IPS-18c (cell line): ENCODE measurements at regions not wholly inside any gene's neighbourhood (a gene's known extent, or its start where the extent isn't known, plus 50 kb on each side); places are given as distances from the start of the nearest gene placed in this dataset.

ENCODE experiments used
- H3K4me3 ChIP-seq: 2 replicates; pipeline ENCODE4 v1.7.0; 2013; ENCODE audit warnings: low read depth, mild to moderate bottlenecking, low read length, moderate library complexity; ENCODE audit not compliant: insufficient read depth
- H3K9me3 ChIP-seq: one replicate; pipeline ENCODE4 v1.6.1; 2013; ENCODE audit warnings: mild to moderate bottlenecking, low read length, moderate library complexity; ENCODE audit not compliant: control insufficient read depth, insufficient read depth

GRCh38 chr2:160898581-160899307 is 261.5 kb upstream of the TANK start:
- Histone ChIP-seq H3K9me3 (no peaks in the 10 kb centered on the region), H3K4me3 (no peak overlapping the region)

- Histone ChIP-seq H3K4me3 (no peak overlapping the region), H3K9me3 (no peaks in the 10 kb centered on the region)
Measured at GRCh38 chr2:160901613-160902012, 258.6 kb upstream of the TANK start.

DNA sequence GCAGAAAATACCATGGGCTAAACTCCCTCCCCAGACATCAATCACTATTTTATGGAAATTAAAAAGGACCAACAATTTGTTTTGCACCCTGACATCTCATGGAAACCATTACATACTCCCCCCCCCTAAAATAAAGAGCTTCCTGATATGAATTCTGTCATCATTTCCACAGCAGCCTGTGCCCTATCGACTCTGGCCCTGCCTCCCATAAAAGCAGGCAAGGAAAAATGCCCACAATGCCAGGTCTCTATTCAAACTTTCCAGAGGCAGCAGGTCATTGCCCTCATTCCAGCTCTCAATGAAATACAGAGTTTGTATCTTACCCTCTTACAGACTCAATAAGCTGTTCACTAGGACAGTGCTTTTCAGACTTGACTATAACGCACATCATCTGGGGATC is 254.4 kb upstream of the TANK start:
- H3K4me3 ChIP-seq, result no peak overlapping the region
- H3K9me3 ChIP-seq, result no peaks in the 10 kb centered on the region

- H3K9me3 ChIP-seq, result no peaks in the 10 kb centered on the region
- no peak overlapping the region for H3K4me3 ChIP-seq
Measured at GRCh38 chr2:160906878-160907277, 253.3 kb upstream of the TANK start.

- Histone ChIP-seq H3K4me3 (no peak overlapping the region), H3K9me3 (no peaks in the 10 kb centered on the region)
Measured at GRCh38 chr2:160907738-160908137, 252.5 kb upstream of the TANK start.

- Histone ChIP-seq H3K9me3 (no peaks in the 10 kb centered on the region), H3K4me3 (no peak overlapping the region)
Measured at GRCh38 chr2:160908157-160908556, 252.1 kb upstream of the TANK start.

- no peak overlapping the region for H3K4me3 ChIP-seq
- no peaks in the 10 kb centered on the region for H3K9me3 ChIP-seq
Measured at GRCh38 chr2:160909781-160910242, 250.4 kb upstream of the TANK start.

- no peaks in the 10 kb centered on the region for H3K9me3 ChIP-seq
- no peak overlapping the region for H3K4me3 ChIP-seq
Measured at GRCh38 chr2:160910681-160911080, 249.5 kb upstream of the TANK start.

DNA sequence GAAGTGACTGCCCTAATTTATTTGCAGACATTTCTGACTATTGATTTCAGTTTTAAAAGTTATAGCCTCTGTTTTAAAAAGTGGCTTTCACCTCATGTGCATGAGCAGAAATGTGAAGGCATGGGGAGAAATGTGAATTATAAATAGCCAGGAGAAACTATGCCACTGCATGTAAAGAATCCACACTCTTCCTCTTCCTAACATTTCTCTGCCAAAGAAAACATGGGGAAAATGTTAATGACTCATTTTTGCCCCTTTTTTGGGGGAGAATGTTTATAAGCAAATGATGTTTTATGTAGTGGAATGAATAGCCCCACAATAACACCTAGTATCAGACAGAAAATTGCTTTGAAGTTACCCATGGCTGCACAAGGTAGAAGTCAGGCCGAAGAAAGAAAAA is 249.0 kb upstream of the TANK start:
- Histone ChIP-seq H3K9me3 (no peaks in the 10 kb centered on the region), H3K4me3 (no peak overlapping the region)

GRCh38 chr2:160912276-160912675 is 248.0 kb upstream of the TANK start:
- Histone ChIP-seq H3K4me3 (no peak overlapping the region), H3K9me3 (no peaks in the 10 kb centered on the region)

DNA sequence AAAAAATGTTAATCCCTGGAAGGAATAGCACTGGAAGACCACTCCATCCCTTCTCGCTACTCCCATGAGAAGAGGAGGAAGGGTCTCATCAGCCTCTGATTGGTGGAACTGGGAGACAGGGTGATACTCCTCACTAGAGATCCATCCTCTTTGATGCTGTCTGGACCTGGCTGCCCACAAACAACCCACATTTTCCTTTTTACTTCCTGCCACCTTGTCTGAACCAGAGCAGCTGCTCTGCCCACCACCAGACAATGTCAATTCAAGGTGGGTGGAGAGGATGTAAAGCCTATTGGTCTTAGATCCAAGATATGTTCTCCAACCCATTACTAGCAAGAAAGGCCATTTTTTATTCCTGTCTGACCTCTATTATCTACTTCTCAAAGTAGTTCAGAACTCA is 246.9 kb upstream of the TANK start:
- Histone ChIP-seq H3K9me3 (no peaks in the 10 kb centered on the region), H3K4me3 (no peak overlapping the region)

DNA sequence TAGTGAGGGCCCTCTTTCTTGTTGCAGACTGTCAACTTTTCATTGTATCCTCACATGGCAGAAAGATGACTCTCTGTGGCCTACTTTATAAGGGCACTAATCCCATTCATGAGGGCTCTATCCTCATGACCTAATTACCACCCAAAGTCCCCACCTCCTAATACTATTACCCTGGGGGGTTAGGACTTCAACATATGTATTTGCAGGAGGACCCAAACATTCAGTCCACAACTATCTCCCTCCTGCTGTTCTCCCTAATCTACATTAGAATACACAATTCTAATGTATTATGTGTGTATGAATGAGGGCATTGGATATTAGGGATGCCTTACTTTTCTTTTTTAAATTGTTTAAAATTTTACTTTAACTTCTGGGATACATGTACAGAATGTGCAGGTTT is 246.0 kb upstream of the TANK start:
- Histone ChIP-seq H3K4me3 (no peak overlapping the region), H3K9me3 (no peaks in the 10 kb centered on the region)

DNA sequence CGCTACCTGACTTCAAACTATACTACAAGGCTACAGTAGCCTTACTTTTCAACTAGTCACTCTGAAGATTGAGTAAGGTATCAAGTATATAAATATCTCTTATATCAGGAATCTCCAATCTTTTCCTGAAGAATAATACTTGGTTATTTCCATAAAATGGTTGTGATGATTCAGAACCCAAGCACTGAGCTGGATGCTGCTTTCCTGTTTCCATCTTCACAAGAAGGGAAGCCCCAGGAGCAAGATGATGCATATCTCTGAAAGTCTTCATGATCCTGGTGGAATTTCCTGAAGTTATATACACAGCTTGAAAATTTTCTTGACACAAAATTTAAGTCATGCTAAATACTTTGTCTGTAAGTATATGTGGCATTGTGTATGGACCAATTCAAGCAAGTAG is 243.9 kb upstream of the TANK start:
- Histone ChIP-seq H3K4me3 (no peak overlapping the region), H3K9me3 (no peaks in the 10 kb centered on the region)

GRCh38 chr2:160917850-160918249 is 242.4 kb upstream of the TANK start:
- Histone ChIP-seq H3K4me3 (no peak overlapping the region), H3K9me3 (no peaks in the 10 kb centered on the region)

DNA sequence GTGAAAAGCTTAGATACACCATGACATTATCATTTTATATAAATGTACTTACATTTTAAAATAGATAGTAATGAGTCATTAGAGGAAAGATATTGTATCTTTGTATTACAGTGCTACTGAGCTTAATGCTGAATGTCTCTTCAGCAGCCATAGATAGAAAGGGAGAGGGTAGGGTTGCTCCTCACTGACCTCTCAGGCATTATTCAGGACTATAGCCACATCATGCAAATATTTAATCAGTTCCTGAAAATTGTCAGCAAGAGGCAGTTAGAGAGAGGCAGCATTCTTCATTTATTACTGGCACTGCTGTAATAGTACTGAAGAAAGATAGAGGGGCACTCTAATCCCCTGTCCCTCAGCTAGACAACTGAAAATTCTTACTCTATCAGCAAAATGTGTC is 242.0 kb upstream of the TANK start:
- Histone ChIP-seq H3K4me3 (no peak overlapping the region), H3K9me3 (no peaks in the 10 kb centered on the region)

- no peaks in the 10 kb centered on the region for H3K9me3 ChIP-seq
- H3K4me3 ChIP-seq, result no peak overlapping the region
Measured at GRCh38 chr2:160918906-160919503, 241.2 kb upstream of the TANK start.

DNA sequence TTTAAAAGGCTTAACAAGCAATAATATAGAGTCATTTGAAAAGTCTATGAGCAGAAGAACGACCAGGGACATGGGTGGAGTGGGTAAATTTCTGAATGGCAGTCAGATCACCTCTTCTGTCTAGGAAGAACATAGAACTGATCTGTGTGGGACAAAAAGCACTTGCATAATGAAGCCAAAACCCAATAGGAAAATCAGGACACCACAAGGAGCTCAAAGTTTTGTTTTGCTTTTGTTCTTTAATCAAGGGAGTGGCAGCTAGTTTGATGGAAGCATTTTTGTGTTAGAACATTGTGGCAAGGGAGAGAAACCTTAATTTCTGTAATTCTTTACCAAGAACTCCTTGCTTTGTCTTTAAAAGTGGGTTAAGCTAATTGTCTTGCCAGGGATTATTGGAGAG is 240.2 kb upstream of the TANK start:
- no peak overlapping the region for H3K4me3 ChIP-seq
- H3K9me3 ChIP-seq, result no peaks in the 10 kb centered on the region

- no peaks in the 10 kb centered on the region for H3K9me3 ChIP-seq
- no peak overlapping the region for H3K4me3 ChIP-seq
Measured at GRCh38 chr2:160920791-160921303, 239.4 kb upstream of the TANK start.
